Activated B cell treated with CpG ODN at 0.5 μM for 24 hours (primary cell): ENCODE measurements at regions not wholly inside any gene's neighbourhood (a gene's known extent, or its start where the extent isn't known, plus 50 kb on each side); places are given as distances from the start of the nearest gene placed in this dataset.

ENCODE experiments used
- ATAC-seq: fragments of 200-7000 bp; cut with Tn5 transposase; one replicate; pipeline ENCODE4 v1.10.0; 2021; ENCODE audit warnings: low read depth, mild to moderate bottlenecking, moderate library complexity
- CTCF ChIA-PET: fragments of 350-600 bp; sonication (Branson Sonifier 250); formaldehyde crosslinking; loops from one replicate; lab custom pipeline; 2021; ENCODE audit warnings: antibody characterized with exemption; lab: Charles Lee
- POLR2A ChIA-PET: fragments of 350-600 bp; sonication (Branson Sonifier 250); formaldehyde crosslinking; loops from one replicate; lab custom pipeline; 2021; ENCODE audit warnings: antibody characterized with exemption; lab: Charles Lee
- DNase-seq: peaks from one replicate; pipeline ENCODE4 v3.0.0; 2022
- H3K27ac Mint-ChIP-seq: one replicate; pipeline ENCODE4 v1.8.0; 2020; ENCODE audit warnings: mixed read lengths
- H3K27me3 Mint-ChIP-seq: one replicate; pipeline ENCODE4 v1.8.0; 2021; ENCODE audit warnings: mixed read lengths
- H3K36me3 Mint-ChIP-seq: one replicate; pipeline ENCODE4 v1.8.0; 2021; ENCODE audit warnings: low read depth, mixed read lengths
- H3K4me1 Mint-ChIP-seq: one replicate; pipeline ENCODE4 v1.8.0; 2021; ENCODE audit warnings: mixed read lengths
- H3K4me3 Mint-ChIP-seq: one replicate; pipeline ENCODE4 v1.8.0; 2020; ENCODE audit warnings: mild to moderate bottlenecking, mixed read lengths
- H3K9me3 Mint-ChIP-seq: one replicate; pipeline ENCODE4 v1.8.0; 2020; ENCODE audit warnings: mixed read lengths
- CTCF ChIP-seq: fragments of 200-600 bp; IDR thresholded peaks from one replicate; pipeline ENCODE4 v1.8.0; 2022; ENCODE audit warnings: antibody characterized with exemption, mild to moderate bottlenecking
- intact Hi-C: fragments of 100-400 bp; cut with micrococcal nuclease; formaldehyde crosslinking; loops from one replicate; pipeline ENCODE4 v1.15.1; 2024

DNA sequence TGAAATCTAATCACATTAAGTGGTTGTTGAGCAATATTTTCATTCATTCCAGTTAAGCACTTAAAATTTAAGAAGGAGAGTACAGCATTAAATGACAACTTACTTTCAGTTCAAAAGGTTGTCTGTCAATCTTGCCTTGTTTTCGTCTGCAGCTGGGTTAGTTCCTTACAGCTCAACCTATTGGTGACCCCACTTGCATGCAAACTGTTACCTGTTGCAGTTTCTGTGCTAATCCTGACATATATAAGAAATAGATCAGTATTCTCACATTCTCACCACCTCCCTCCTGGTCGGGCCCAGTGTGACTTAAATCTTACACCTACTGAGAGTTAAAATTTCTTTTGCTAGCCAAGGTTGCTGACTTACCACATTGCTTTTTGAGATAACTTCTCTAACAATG is 191.8 kb upstream of the SMC2 start:
- CTCF ChIA-PET: no interaction called here
- no peaks in the 10 kb centered on the region for H3K27me3 Mint-ChIP-seq
- H3K27ac Mint-ChIP-seq: no peak overlapping the region
- H3K9me3 Mint-ChIP-seq: no peaks in the 10 kb centered on the region
- no peak for ATAC-seq
- H3K4me3 Mint-ChIP-seq: no peak overlapping the region
- POLR2A ChIA-PET: no interaction called here
- H3K36me3 Mint-ChIP-seq: no peaks in the 10 kb centered on the region
- no peak for TF ChIP-seq CTCF
- intact Hi-C loops: no loop called here
- no peak for DNase-seq
- H3K4me1 Mint-ChIP-seq: no peaks in the 10 kb centered on the region

DNA sequence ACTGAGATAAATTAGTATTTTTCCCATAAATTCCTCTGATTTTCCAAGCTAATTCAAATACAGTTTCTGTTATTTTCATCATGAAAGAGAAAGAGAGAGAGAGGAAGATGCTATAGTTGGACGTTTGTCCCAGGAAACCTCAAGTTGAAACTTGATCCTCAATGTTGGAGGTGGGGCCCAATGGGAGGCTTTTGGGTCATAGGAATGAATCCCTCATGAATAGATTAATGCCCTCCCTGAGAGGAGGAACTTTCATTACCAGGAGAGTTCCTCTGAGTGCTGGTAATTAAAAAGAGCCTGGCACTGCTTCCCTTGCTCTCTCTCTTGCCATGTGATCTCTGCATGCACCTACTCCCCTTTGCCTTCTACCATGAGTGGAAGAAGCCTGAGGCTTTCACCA is 189.9 kb upstream of the SMC2 start:
- no peak for TF ChIP-seq CTCF
- no peak overlapping the region for H3K4me3 Mint-ChIP-seq
- ChIA-PET CTCF (no interaction called here), POLR2A (no interaction called here)
- no peaks in the 10 kb centered on the region for H3K4me1 Mint-ChIP-seq
- H3K36me3 Mint-ChIP-seq: no peaks in the 10 kb centered on the region
- intact Hi-C loops: no loop called here
- H3K27me3 Mint-ChIP-seq: no peaks in the 10 kb centered on the region
- H3K9me3 Mint-ChIP-seq: no peaks in the 10 kb centered on the region
- ATAC-seq (no peak), DNase-seq (no peak)
- no peak overlapping the region for H3K27ac Mint-ChIP-seq

GRCh38 chr9:103913899-103914298 is 180.2 kb upstream of the SMC2 start:
- Mint-ChIP-seq H3K4me1 (no peaks in the 10 kb centered on the region), H3K27ac (no peak overlapping the region), H3K4me3 (no peak overlapping the region), H3K36me3 (no peaks in the 10 kb centered on the region), H3K9me3 (no peaks in the 10 kb centered on the region), H3K27me3 (no peaks in the 10 kb centered on the region)
- POLR2A ChIA-PET: no interaction called here
- ATAC-seq (no peak), DNase-seq (no peak)
- CTCF ChIA-PET: no interaction called here
- intact Hi-C loops: no loop called here
- no peak for TF ChIP-seq CTCF

DNA sequence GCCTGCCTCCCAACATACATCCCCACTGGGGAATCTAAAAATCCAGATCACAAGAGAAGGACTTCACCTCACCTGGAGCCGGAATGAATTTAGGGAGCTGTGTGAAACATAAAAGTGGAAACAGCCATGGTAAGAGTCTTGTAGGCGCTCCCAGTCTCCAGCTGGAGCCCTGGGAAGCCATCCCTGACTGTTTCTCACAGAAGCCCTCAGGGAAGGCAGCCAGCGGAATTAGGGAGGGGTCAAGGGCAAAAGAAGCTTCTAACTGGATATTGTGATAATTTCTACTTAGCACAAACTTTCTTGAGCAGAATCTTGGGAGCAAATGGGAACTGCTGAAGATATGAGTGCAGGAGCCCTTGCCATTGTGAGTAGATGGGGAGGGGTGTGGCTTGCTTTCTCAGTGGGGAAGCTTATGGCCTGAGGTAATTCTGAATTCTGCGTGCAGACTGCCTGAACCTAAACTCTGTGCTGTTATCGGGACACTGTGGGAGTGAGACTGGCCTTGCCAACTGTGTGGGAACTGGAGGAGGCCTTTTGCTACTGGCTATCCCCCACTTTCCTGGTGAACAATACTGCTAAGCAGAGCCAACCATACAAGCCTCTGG is 174.4 kb upstream of the SMC2 start:
- intact Hi-C loops: no loop called here
- H3K4me1 Mint-ChIP-seq: no peaks in the 10 kb centered on the region
- H3K27me3 Mint-ChIP-seq: no peaks in the 10 kb centered on the region
- no peaks in the 10 kb centered on the region for H3K9me3 Mint-ChIP-seq
- no peak overlapping the region for H3K4me3 Mint-ChIP-seq
- ChIA-PET CTCF (no interaction called here), POLR2A (no interaction called here)
- no peak overlapping the region for H3K27ac Mint-ChIP-seq
- H3K36me3 Mint-ChIP-seq: no peaks in the 10 kb centered on the region
- DNase-seq (no peak), ATAC-seq (no peak)
- no peak for TF ChIP-seq CTCF

DNA sequence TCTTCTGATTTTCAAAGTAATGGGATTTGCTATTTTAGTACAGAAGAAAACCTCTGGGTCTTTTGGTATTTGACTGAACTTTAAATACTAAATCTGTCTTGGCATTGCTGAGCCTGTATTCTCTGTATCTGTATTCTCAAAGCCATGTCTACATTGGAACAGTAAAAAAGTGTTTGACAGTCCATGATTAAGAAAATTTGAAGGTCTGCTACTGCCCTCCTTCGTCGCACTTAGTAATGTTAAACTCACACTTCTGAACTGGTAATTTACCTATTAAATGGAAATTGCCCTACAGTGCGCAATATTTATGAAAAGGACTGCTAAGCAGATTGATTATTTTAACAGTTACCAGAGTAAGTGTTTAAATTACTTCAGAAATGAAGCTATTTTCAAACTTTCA is 165.7 kb upstream of the SMC2 start:
- no peaks in the 10 kb centered on the region for H3K9me3 Mint-ChIP-seq
- ChIA-PET CTCF (no interaction called here), POLR2A (no interaction called here)
- DNase-seq (no peak), ATAC-seq (no peak)
- no peak for TF ChIP-seq CTCF
- intact Hi-C loops: no loop called here
- H3K27me3 Mint-ChIP-seq: no peaks in the 10 kb centered on the region
- H3K4me1 Mint-ChIP-seq: no peaks in the 10 kb centered on the region
- no peak overlapping the region for H3K27ac Mint-ChIP-seq
- no peaks in the 10 kb centered on the region for H3K36me3 Mint-ChIP-seq
- no peak overlapping the region for H3K4me3 Mint-ChIP-seq
